HL-60 (cell line): ENCODE measurements at regions not wholly inside any gene's neighbourhood (a gene's known extent, or its start where the extent isn't known, plus 50 kb on each side); places are given as distances from the start of the nearest gene placed in this dataset.

Experiments
- DNase-seq, 2 experiments: peaks; one replicate each; pipeline ENCODE4 v3.0.0-alpha.2; 2010 to 2020; ENCODE audit warnings: low read depth in 1 of 2, low spot score in 1 of 2
- H3K27ac ChIP-seq: fragments of 250-450 bp; sonication (Bioruptor Pico); replicated peaks from 2 replicates; pipeline ENCODE4 v1.5.1; 2020; ENCODE audit warnings: mild to moderate bottlenecking, moderate library complexity
- H3K27me3 ChIP-seq: fragments of 250-450 bp; sonication (Bioruptor Pico); 2 replicates; pipeline ENCODE4 v1.5.1; 2021; ENCODE audit warnings: mild to moderate bottlenecking, moderate library complexity; ENCODE audit not compliant: insufficient read depth, poor library complexity, severe bottlenecking
- H3K4me3 ChIP-seq: replicated peaks from 2 replicates; pipeline ENCODE4 v1.5.1; 2011; ENCODE audit warnings: mild to moderate bottlenecking, control low read depth, low read length; ENCODE audit not compliant: insufficient read depth
- GABPA ChIP-seq: IDR thresholded peaks from 2 replicates; pipeline ENCODE4 v1.6.1; 2012; ENCODE audit warnings: low read depth
- POLR2AphosphoS5 ChIP-seq: IDR thresholded peaks from 2 replicates; pipeline ENCODE4 v1.6.1; 2012; ENCODE audit warnings: low read depth
- SPI1 ChIP-seq: IDR thresholded peaks from 2 replicates; pipeline ENCODE4 v1.6.1; 2012; ENCODE audit warnings: low read depth, mild to moderate bottlenecking, borderline replicate concordance
- TF ChIP-seq, protein P1 (sequence below): IDR thresholded peaks from one replicate; pipeline ENCODE4 v1.5.1; 2011; ENCODE audit warnings: low read length, control low read depth, inconsistent platforms; ENCODE audit not compliant: insufficient read depth
- TF ChIP-seq, protein P2 (sequence below): IDR thresholded peaks from 2 replicates; pipeline ENCODE4 v1.6.1; 2012; ENCODE audit warnings: low read depth; ENCODE audit not compliant: insufficient replicate concordance

DNA sequence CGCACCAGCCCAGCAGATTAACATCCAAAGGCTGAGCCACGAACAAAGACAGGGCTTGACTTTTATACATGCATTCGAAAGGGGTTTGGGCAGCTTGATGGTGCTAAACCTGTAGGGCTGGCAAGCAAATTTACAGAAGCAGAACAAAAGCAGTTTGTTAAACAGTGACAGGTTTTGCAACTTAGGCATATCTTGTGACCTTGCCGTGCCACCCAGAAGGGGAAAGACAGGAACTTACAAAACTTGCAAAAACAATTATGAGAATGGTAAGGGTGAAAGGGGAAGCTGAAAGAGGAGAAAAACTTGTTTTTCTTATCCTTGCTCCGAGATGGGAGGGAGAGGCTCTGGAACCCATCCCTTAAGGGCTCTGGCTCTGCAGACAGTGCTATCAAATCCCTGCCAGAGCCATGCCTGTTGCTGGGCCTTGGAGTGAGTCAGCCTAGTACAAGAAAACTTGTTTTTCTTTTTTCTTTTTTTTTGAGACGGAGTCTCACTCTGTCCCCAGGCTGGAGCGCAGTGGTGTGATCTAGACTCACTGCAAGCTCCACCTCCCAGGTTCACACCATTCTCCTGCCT, 1325.2 kb upstream of the PRR20A start:
- Histone ChIP-seq H3K27me3 (no peaks in the 10 kb centered on the region), H3K27ac (peak overlapping the region; percentile 92), H3K4me3 (no peak overlapping the region)
- DNase-seq: peak; percentile 47 to 95
- peak; percentile 9; the same call in 1 of the 2 replicates for TF ChIP-seq GABPA
- peak; percentile 75; the same call in 1 of the 2 replicates for TF ChIP-seq SPI1
- TF ChIP-seq, protein P1, sequence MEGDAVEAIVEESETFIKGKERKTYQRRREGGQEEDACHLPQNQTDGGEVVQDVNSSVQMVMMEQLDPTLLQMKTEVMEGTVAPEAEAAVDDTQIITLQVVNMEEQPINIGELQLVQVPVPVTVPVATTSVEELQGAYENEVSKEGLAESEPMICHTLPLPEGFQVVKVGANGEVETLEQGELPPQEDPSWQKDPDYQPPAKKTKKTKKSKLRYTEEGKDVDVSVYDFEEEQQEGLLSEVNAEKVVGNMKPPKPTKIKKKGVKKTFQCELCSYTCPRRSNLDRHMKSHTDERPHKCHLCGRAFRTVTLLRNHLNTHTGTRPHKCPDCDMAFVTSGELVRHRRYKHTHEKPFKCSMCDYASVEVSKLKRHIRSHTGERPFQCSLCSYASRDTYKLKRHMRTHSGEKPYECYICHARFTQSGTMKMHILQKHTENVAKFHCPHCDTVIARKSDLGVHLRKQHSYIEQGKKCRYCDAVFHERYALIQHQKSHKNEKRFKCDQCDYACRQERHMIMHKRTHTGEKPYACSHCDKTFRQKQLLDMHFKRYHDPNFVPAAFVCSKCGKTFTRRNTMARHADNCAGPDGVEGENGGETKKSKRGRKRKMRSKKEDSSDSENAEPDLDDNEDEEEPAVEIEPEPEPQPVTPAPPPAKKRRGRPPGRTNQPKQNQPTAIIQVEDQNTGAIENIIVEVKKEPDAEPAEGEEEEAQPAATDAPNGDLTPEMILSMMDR: no peak
- TF ChIP-seq, protein P2, sequence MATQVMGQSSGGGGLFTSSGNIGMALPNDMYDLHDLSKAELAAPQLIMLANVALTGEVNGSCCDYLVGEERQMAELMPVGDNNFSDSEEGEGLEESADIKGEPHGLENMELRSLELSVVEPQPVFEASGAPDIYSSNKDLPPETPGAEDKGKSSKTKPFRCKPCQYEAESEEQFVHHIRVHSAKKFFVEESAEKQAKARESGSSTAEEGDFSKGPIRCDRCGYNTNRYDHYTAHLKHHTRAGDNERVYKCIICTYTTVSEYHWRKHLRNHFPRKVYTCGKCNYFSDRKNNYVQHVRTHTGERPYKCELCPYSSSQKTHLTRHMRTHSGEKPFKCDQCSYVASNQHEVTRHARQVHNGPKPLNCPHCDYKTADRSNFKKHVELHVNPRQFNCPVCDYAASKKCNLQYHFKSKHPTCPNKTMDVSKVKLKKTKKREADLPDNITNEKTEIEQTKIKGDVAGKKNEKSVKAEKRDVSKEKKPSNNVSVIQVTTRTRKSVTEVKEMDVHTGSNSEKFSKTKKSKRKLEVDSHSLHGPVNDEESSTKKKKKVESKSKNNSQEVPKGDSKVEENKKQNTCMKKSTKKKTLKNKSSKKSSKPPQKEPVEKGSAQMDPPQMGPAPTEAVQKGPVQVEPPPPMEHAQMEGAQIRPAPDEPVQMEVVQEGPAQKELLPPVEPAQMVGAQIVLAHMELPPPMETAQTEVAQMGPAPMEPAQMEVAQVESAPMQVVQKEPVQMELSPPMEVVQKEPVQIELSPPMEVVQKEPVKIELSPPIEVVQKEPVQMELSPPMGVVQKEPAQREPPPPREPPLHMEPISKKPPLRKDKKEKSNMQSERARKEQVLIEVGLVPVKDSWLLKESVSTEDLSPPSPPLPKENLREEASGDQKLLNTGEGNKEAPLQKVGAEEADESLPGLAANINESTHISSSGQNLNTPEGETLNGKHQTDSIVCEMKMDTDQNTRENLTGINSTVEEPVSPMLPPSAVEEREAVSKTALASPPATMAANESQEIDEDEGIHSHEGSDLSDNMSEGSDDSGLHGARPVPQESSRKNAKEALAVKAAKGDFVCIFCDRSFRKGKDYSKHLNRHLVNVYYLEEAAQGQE: peak; percentile 26
- peak; percentile 64 for TF ChIP-seq POLR2AphosphoS5

DNA sequence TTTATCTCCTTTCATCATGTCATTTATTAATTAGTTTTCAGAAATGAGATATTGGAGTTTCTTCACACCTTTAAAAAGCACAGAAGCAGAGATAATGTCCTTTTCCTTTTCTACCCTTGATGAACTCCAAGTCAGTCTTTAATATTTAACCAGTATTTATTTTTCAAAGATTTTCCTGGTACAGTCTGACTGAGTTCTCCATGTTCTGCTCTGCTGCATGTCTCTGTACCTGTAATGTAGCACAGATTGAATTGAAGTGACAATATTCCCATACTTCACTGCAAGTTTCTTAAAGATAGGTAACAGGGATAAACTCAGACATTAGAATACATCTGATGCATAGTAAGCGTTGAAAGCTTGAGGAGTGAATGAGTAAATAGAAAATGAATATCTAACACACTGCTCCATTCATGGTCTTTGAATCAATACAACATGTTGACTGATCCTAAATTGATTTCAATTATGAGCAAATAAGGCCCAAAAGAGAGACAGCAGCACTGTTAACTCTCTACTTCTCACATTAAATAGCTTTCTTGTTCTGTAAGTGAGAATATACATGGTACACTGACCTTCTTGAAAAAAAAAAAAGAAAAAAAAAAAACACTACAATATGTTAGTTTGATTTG, 1323.6 kb upstream of the PRR20A start:
- Histone ChIP-seq H3K27ac (peak overlapping the region; percentile 92), H3K4me3 (no peak overlapping the region), H3K27me3 (no peaks in the 10 kb centered on the region)
- no peak for DNase-seq
- TF ChIP-seq SPI1: no peak
- TF ChIP-seq, protein P1: no peak
- TF ChIP-seq POLR2AphosphoS5: no peak
- TF ChIP-seq, protein P2: no peak
- no peak for TF ChIP-seq GABPA

DNA sequence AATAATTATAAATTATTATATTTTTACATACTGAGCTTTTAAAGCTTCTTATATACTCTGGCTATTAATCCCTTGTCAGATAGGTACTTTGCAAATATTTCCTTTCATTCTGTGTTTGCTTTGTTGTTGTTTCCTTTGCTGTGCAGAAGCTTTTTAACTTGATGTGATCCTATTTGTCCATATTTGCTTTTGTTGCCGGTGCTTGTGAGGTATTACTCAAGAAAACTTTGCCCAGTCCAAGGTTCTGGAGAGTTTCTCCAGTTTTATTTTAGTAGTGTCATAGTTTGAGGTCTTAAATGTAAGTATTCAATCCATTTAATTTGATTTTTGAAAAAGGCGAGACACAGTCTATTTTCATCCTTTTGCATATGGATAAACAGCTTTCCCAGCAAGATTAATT, 1319.9 kb upstream of the PRR20A start:
- no peak overlapping the region for H3K4me3 ChIP-seq
- TF ChIP-seq SPI1 (no peak), GABPA (no peak), POLR2AphosphoS5 (no peak)
- TF ChIP-seq, protein P1: no peak
- TF ChIP-seq, protein P2: no peak

More for the DNA sequence above, 1319.9 kb upstream of the PRR20A start:
- no peak for DNase-seq
- no peaks in the 10 kb centered on the region for H3K27me3 ChIP-seq
- H3K27ac ChIP-seq: no peak overlapping the region
